Daoy (cell line): ENCODE measurements at regions not wholly inside any gene's neighbourhood (a gene's known extent, or its start where the extent isn't known, plus 50 kb on each side); places are given as distances from the start of the nearest gene placed in this dataset.
"Not testable (repeated sequence)": the region's sequence is repeated elsewhere in the genome, so short reads cannot be mapped to it uniquely, and the experiment has no call there.

Source experiments
- DNase-seq: peaks from one replicate; pipeline ENCODE4 v3.0.0-alpha.2; 2015; ENCODE audit warnings: low read depth

- DNase-seq: no peak
Observed at GRCh38 chr14:37842106-37842505, 246.7 kb downstream of the TTC6 start.

GRCh38 chr14:37843954-37844607, 248.7 kb downstream of the TTC6 start:
- peak; percentile 78 for DNase-seq

GRCh38 chr14:37844614-37845013, 249.2 kb downstream of the TTC6 start:
- no peak for DNase-seq

- no peak for DNase-seq
Observed at GRCh38 chr14:37848985-37849621, 253.7 kb downstream of the TTC6 start.

- no peak for DNase-seq
Observed at GRCh38 chr14:37851054-37851453, 255.6 kb downstream of the TTC6 start.

- DNase-seq: no peak
Observed at GRCh38 chr14:37855871-37856270, 260.4 kb downstream of the TTC6 start.

GRCh38 chr14:37857774-37858266, 262.4 kb downstream of the TTC6 start:
- DNase-seq: no peak

- DNase-seq: no peak
Observed at GRCh38 chr14:37858733-37859132, 263.3 kb downstream of the TTC6 start.

- no peak for DNase-seq
Observed at GRCh38 chr14:37859177-37859576, 263.7 kb downstream of the TTC6 start.

- DNase-seq: no peak
Observed at GRCh38 chr14:37862263-37862662, 266.8 kb downstream of the TTC6 start.

GRCh38 chr14:37864128-37864527, 268.7 kb downstream of the TTC6 start:
- no peak for DNase-seq

- DNase-seq: peak; percentile 56
Observed at GRCh38 chr14:37864861-37865718, 269.7 kb downstream of the TTC6 start.

- DNase-seq: no peak
Observed at GRCh38 chr14:37865719-37866549, 270.5 kb downstream of the TTC6 start.

- no peak for DNase-seq
Observed at GRCh38 chr14:37869633-37870032, 274.2 kb downstream of the TTC6 start.

- no peak for DNase-seq
Observed at GRCh38 chr14:37870170-37870569, 274.7 kb downstream of the TTC6 start.

GRCh38 chr14:37870632-37871346, 275.4 kb downstream of the TTC6 start:
- DNase-seq: no peak

- not testable (repeated sequence) for DNase-seq
Observed at GRCh38 chr14:37874065-37874428, 278.6 kb downstream of the TTC6 start.

- peak; percentile 85 for DNase-seq
Observed at GRCh38 chr14:37874429-37875109, 279.1 kb downstream of the TTC6 start.

GRCh38 chr14:37888234-37888633, 292.8 kb downstream of the TTC6 start:
- no peak for DNase-seq

- DNase-seq: no peak
Observed at GRCh38 chr14:37889087-37889486, 293.7 kb downstream of the TTC6 start.
